CD8-positive, alpha-beta memory T cell (primary cell): ENCODE measurements at regions not wholly inside any gene's neighbourhood (a gene's known extent, or its start where the extent isn't known, plus 50 kb on each side); places are given as distances from the start of the nearest gene placed in this dataset.

Source experiments
- CTCF ChIA-PET: fragments of 350-600 bp; sonication (Branson Sonifier 250); formaldehyde crosslinking; loops from one replicate; lab custom pipeline; 2021; ENCODE audit warnings: antibody characterized with exemption; lab: Charles Lee
- POLR2A ChIA-PET: fragments of 350-600 bp; sonication (Branson Sonifier 250); formaldehyde crosslinking; loops from one replicate; lab custom pipeline; 2021; ENCODE audit warnings: antibody characterized with exemption; lab: Charles Lee
- DNase-seq, 5 donors: peaks; one replicate each; pipeline versions ENCODE4 v3.0.0 to v3.0.0-alpha.2; 2020 to 2022; ENCODE audit warnings: mixed read lengths in 1 of 5
- H3K27ac ChIP-seq: one replicate; pipeline ENCODE4 v1.7.0; 2013; ENCODE audit warnings: low read depth, mild to moderate bottlenecking, low read length, moderate library complexity
- H3K27me3 ChIP-seq: 2 replicates; pipeline ENCODE4 v1.7.0; 2013; ENCODE audit warnings: low read length, mild to moderate bottlenecking; ENCODE audit not compliant: insufficient read depth, poor library complexity, severe bottlenecking
- H3K36me3 ChIP-seq: 2 replicates; pipeline ENCODE4 v1.7.0; 2013; ENCODE audit warnings: mild to moderate bottlenecking, low read length, moderate library complexity; ENCODE audit not compliant: insufficient read depth
- H3K4me1 ChIP-seq: 2 replicates; pipeline ENCODE4 v1.7.0; 2013; ENCODE audit warnings: mild to moderate bottlenecking, low read length, moderate library complexity; ENCODE audit not compliant: insufficient read depth
- H3K4me3 ChIP-seq: 2 replicates; pipeline ENCODE4 v1.7.0; 2013; ENCODE audit warnings: mild to moderate bottlenecking, low read length
- H3K9me3 ChIP-seq: 2 replicates; pipeline ENCODE4 v1.7.0; 2013; ENCODE audit warnings: mild to moderate bottlenecking, low read length
- H3K27ac Mint-ChIP-seq, 8 donors: one replicate each; pipeline ENCODE4 v1.8.0; 2020 to 2021; ENCODE audit warnings: mixed read lengths in 8 of 8, mild to moderate bottlenecking in 6 of 8, inconsistent platforms in 3 of 8, moderate library complexity in 3 of 8
- H3K27me3 Mint-ChIP-seq, 2 donors: one replicate each; pipeline ENCODE4 v1.8.0; 2020 to 2021; ENCODE audit warnings: mixed read lengths in 2 of 2, mild to moderate bottlenecking in 1 of 2, moderate library complexity in 1 of 2
- H3K36me3 Mint-ChIP-seq, 3 donors: one replicate each; pipeline ENCODE4 v1.8.0; 2020 to 2021; ENCODE audit warnings: mixed read lengths in 3 of 3, inconsistent platforms in 1 of 3, mild to moderate bottlenecking in 1 of 3
- H3K4me1 Mint-ChIP-seq, 3 donors: one replicate each; pipeline ENCODE4 v1.8.0; 2020 to 2021; ENCODE audit warnings: mixed read lengths in 3 of 3, inconsistent platforms in 1 of 3, mild to moderate bottlenecking in 1 of 3
- H3K4me3 Mint-ChIP-seq, 7 donors: one replicate each; pipeline ENCODE4 v1.8.0; 2020 to 2021; ENCODE audit warnings: mixed read lengths in 7 of 7, mild to moderate bottlenecking in 6 of 7, moderate library complexity in 4 of 7, inconsistent platforms in 2 of 7
- H3K9me3 Mint-ChIP-seq, 5 donors: one replicate each; pipeline ENCODE4 v1.8.0; 2020 to 2022; ENCODE audit warnings: mixed read lengths in 5 of 5, mild to moderate bottlenecking in 3 of 5, moderate library complexity in 2 of 5, inconsistent platforms in 1 of 5

GRCh38 chr10:56745490-56745889 is 384.4 kb upstream of the ZWINT start:
- no peak overlapping the region for H3K4me3 Mint-ChIP-seq
- no peaks in the 10 kb centered on the region for H3K4me1 Mint-ChIP-seq
- H3K27me3 ChIP-seq: no peaks in the 10 kb centered on the region
- no peaks in the 10 kb centered on the region for H3K9me3 ChIP-seq
- H3K27ac Mint-ChIP-seq: no peak overlapping the region
- ChIA-PET CTCF (no interaction called here), POLR2A (no interaction called here)
- no peaks in the 10 kb centered on the region for H3K4me1 ChIP-seq
- H3K4me3 ChIP-seq: no peak overlapping the region
- H3K9me3 Mint-ChIP-seq: peaks cover 1 to 17% (median 8%) of the 10 kb centered on the region in 5 donors
- no peaks in the 10 kb centered on the region for H3K36me3 Mint-ChIP-seq
- H3K27ac ChIP-seq: no peak overlapping the region
- DNase-seq: no peak
- no peaks in the 10 kb centered on the region for H3K36me3 ChIP-seq
- no peaks in the 10 kb centered on the region for H3K27me3 Mint-ChIP-seq

- DNase-seq: no peak
- no peak overlapping the region for H3K27ac Mint-ChIP-seq
- no peak overlapping the region for H3K4me3 Mint-ChIP-seq
- no peaks in the 10 kb centered on the region for H3K4me1 Mint-ChIP-seq
- H3K9me3 ChIP-seq: no peaks in the 10 kb centered on the region
- ChIA-PET CTCF (no interaction called here), POLR2A (no interaction called here)
- no peak overlapping the region for H3K27ac ChIP-seq
- peaks cover 4 to 16% (median 12%) of the 10 kb centered on the region in 5 donors for H3K9me3 Mint-ChIP-seq
- H3K27me3 ChIP-seq: no peaks in the 10 kb centered on the region
- H3K36me3 Mint-ChIP-seq: no peaks in the 10 kb centered on the region
- H3K4me3 ChIP-seq: no peak overlapping the region
- H3K4me1 ChIP-seq: no peaks in the 10 kb centered on the region
- H3K27me3 Mint-ChIP-seq: no peaks in the 10 kb centered on the region
- no peaks in the 10 kb centered on the region for H3K36me3 ChIP-seq
These were observed 367.3 kb upstream of the ZWINT start for GRCh38 chr10:56728349-56728748.

GRCh38 chr10:56722912-56723311 is 361.9 kb upstream of the ZWINT start:
- Mint-ChIP-seq H3K27me3 (no peaks in the 10 kb centered on the region), H3K4me1 (no peaks in the 10 kb centered on the region), H3K4me3 (no peak overlapping the region), H3K9me3 (peaks cover 2 to 24% (median 9%) of the 10 kb centered on the region in 5 donors), H3K27ac (no peak overlapping the region), H3K36me3 (no peaks in the 10 kb centered on the region)
- ChIA-PET CTCF (no interaction called here), POLR2A (no interaction called here)
- no peak for DNase-seq
- Histone ChIP-seq H3K27ac (no peak overlapping the region), H3K4me1 (no peaks in the 10 kb centered on the region), H3K9me3 (no peaks in the 10 kb centered on the region), H3K36me3 (no peaks in the 10 kb centered on the region), H3K27me3 (no peaks in the 10 kb centered on the region), H3K4me3 (no peak overlapping the region)

- Mint-ChIP-seq H3K27me3 (no peaks in the 10 kb centered on the region), H3K9me3 (peaks cover 2 to 24% (median 10%) of the 10 kb centered on the region in 5 donors), H3K27ac (no peak overlapping the region), H3K4me1 (no peaks in the 10 kb centered on the region), H3K36me3 (no peaks in the 10 kb centered on the region), H3K4me3 (no peak overlapping the region)
- CTCF ChIA-PET: no interaction called here
- no peak for DNase-seq
- POLR2A ChIA-PET: no interaction called here
- no peaks in the 10 kb centered on the region for H3K27me3 ChIP-seq
- H3K27ac ChIP-seq: no peak overlapping the region
- no peaks in the 10 kb centered on the region for H3K9me3 ChIP-seq
- no peaks in the 10 kb centered on the region for H3K36me3 ChIP-seq
- no peak overlapping the region for H3K4me3 ChIP-seq
- no peaks in the 10 kb centered on the region for H3K4me1 ChIP-seq
These were observed 354.2 kb upstream of the ZWINT start for GRCh38 chr10:56715262-56715661.

GRCh38 chr10:56698506-56698905 is 337.4 kb upstream of the ZWINT start:
- Mint-ChIP-seq H3K4me1 (no peaks in the 10 kb centered on the region), H3K9me3 (peaks cover 2 to 16% (median 11%) of the 10 kb centered on the region in 5 donors), H3K36me3 (no peaks in the 10 kb centered on the region), H3K27ac (no peak overlapping the region), H3K27me3 (no peaks in the 10 kb centered on the region), H3K4me3 (no peak overlapping the region)
- H3K27ac ChIP-seq: no peak overlapping the region
- H3K9me3 ChIP-seq: no peaks in the 10 kb centered on the region
- ChIA-PET CTCF (no interaction called here), POLR2A (no interaction called here)
- no peaks in the 10 kb centered on the region for H3K27me3 ChIP-seq
- H3K4me3 ChIP-seq: no peak overlapping the region
- H3K4me1 ChIP-seq: no peaks in the 10 kb centered on the region
- no peak for DNase-seq
- H3K36me3 ChIP-seq: no peaks in the 10 kb centered on the region

- Mint-ChIP-seq H3K4me3 (no peak overlapping the region), H3K36me3 (no peaks in the 10 kb centered on the region), H3K4me1 (no peaks in the 10 kb centered on the region), H3K27ac (no peak overlapping the region), H3K27me3 (no peaks in the 10 kb centered on the region), H3K9me3 (peaks cover 4 to 16% (median 5%) of the 10 kb centered on the region in 5 donors)
- H3K36me3 ChIP-seq: no peaks in the 10 kb centered on the region
- DNase-seq: no peak
- no peak overlapping the region for H3K4me3 ChIP-seq
- H3K27me3 ChIP-seq: no peaks in the 10 kb centered on the region
- CTCF ChIA-PET: no interaction called here
- no peak overlapping the region for H3K27ac ChIP-seq
- no peaks in the 10 kb centered on the region for H3K4me1 ChIP-seq
- POLR2A ChIA-PET: no interaction called here
- no peaks in the 10 kb centered on the region for H3K9me3 ChIP-seq
These were observed 318.5 kb upstream of the ZWINT start for GRCh38 chr10:56679578-56679977.

GRCh38 chr10:56662765-56663447 is 301.8 kb upstream of the ZWINT start:
- Histone ChIP-seq H3K27me3 (no peaks in the 10 kb centered on the region), H3K36me3 (no peaks in the 10 kb centered on the region), H3K27ac (no peak overlapping the region), H3K4me3 (no peak overlapping the region), H3K9me3 (no peaks in the 10 kb centered on the region), H3K4me1 (no peaks in the 10 kb centered on the region)
- DNase-seq: no peak
- ChIA-PET CTCF (no interaction called here), POLR2A (no interaction called here)
- H3K27ac Mint-ChIP-seq: no peak overlapping the region
- H3K4me1 Mint-ChIP-seq: no peaks in the 10 kb centered on the region
- H3K36me3 Mint-ChIP-seq: no peaks in the 10 kb centered on the region
- H3K9me3 Mint-ChIP-seq: peaks cover 3 to 19% (median 7%) of the 10 kb centered on the region in 5 donors
- H3K27me3 Mint-ChIP-seq: no peaks in the 10 kb centered on the region
- H3K4me3 Mint-ChIP-seq: no peak overlapping the region

- H3K27ac ChIP-seq: no peak overlapping the region
- no peak overlapping the region for H3K4me3 Mint-ChIP-seq
- no peaks in the 10 kb centered on the region for H3K36me3 Mint-ChIP-seq
- H3K9me3 ChIP-seq: no peaks in the 10 kb centered on the region
- DNase-seq: no peak
- POLR2A ChIA-PET: no interaction called here
- H3K27ac Mint-ChIP-seq: no peak overlapping the region
- H3K36me3 ChIP-seq: no peaks in the 10 kb centered on the region
- H3K27me3 Mint-ChIP-seq: no peaks in the 10 kb centered on the region
- no peak overlapping the region for H3K4me3 ChIP-seq
- CTCF ChIA-PET: no interaction called here
- peaks cover 0 to 25% (median 12%) of the 10 kb centered on the region in 5 donors for H3K9me3 Mint-ChIP-seq
- H3K4me1 Mint-ChIP-seq: no peaks in the 10 kb centered on the region
- H3K4me1 ChIP-seq: no peaks in the 10 kb centered on the region
- no peaks in the 10 kb centered on the region for H3K27me3 ChIP-seq
These were observed 292.2 kb upstream of the ZWINT start for GRCh38 chr10:56653289-56653688.
